H1 (cell line): ENCODE measurements at regions not wholly inside any gene's neighbourhood (a gene's known extent, or its start where the extent isn't known, plus 50 kb on each side); places are given as distances from the start of the nearest gene placed in this dataset.
"Not testable (repeated sequence)": the region's sequence is repeated elsewhere in the genome, so short reads cannot be mapped to it uniquely, and the experiment has no call there.

ENCODE experiments used
- CTCF ChIA-PET: fragments of 300-600 bp; sonication (Branson Sonifier 250); formaldehyde crosslinking; loops from one replicate; lab custom pipeline; 2021; ENCODE audit not compliant: partially characterized antibody; lab: Charles Lee
- POLR2A ChIA-PET: fragments of 300-600 bp; sonication (Branson Sonifier 250); formaldehyde crosslinking; loops from one replicate; lab custom pipeline; 2021; ENCODE audit warnings: inconsistent platforms; ENCODE audit not compliant: partially characterized antibody; lab: Charles Lee
- DNase-seq, 2 experiments: peaks; one replicate each; pipeline versions ENCODE4 v3.0.0 to v3.0.0-alpha.2; 2010 to 2022; ENCODE audit warnings: low spot score in 2 of 2, low read depth in 1 of 2, mixed read lengths in 1 of 2
- FAIRE-seq: peaks from 2 replicates; lab custom pipeline; 2011; peaks lifted over from hg19 to GRCh38; lab: Jason Lieb, UNC
- H2AFZ ChIP-seq: 2 replicates; pipeline ENCODE4 v1.8.1; 2012; ENCODE audit warnings: low read length, inconsistent platforms
- H2AK5ac ChIP-seq: 2 replicates; pipeline ENCODE4 v1.6.1; 2013; ENCODE audit warnings: low read depth, low read length
- H2BK120ac ChIP-seq: replicated peaks from 2 replicates; pipeline ENCODE3; 2013; ENCODE audit warnings: low read depth, low read length, inconsistent platforms
- H2BK12ac ChIP-seq: 2 replicates; pipeline ENCODE4 v1.6.1; 2013; ENCODE audit warnings: low read depth, low read length
- H2BK15ac ChIP-seq: 2 replicates; pipeline ENCODE4 v1.6.1; 2013; ENCODE audit warnings: low read length
- H2BK20ac ChIP-seq: 2 replicates; pipeline ENCODE4 v1.6.1; 2013; ENCODE audit warnings: low read length
- H2BK5ac ChIP-seq: 2 replicates; pipeline ENCODE4 v1.6.1; 2013; ENCODE audit warnings: low read depth, low read length
- H3K14ac ChIP-seq: 2 replicates; pipeline ENCODE4 v1.6.1; 2013; ENCODE audit warnings: inconsistent platforms; ENCODE audit not compliant: insufficient read length
- H3K18ac ChIP-seq: 2 replicates; pipeline ENCODE4 v1.6.1; 2013; ENCODE audit warnings: low read length; ENCODE audit errors: extremely low read depth
- H3K23ac ChIP-seq: 2 replicates; pipeline ENCODE4 v1.6.1; 2013; ENCODE audit warnings: inconsistent platforms; ENCODE audit not compliant: insufficient read length
- H3K23me2 ChIP-seq: 2 replicates; pipeline ENCODE4 v1.6.1; 2013; ENCODE audit warnings: low read depth, low read length
- H3K27ac ChIP-seq: 2 replicates; pipeline ENCODE4 v1.6.1; 2011; ENCODE audit warnings: low read depth, low read length, inconsistent platforms
- H3K27me3 ChIP-seq, 4 experiments: replicated peaks in 1 of 4; 1 replicate in 1 of 4; 2 replicates in 3 of 4; pipeline versions ENCODE4 v1.6.1 to v1.8.1; 2011 to 2013; ENCODE audit warnings: low read length in 3 of 4, mild to moderate bottlenecking in 3 of 4, inconsistent platforms in 2 of 4, mixed read lengths in 2 of 4, moderate library complexity in 1 of 4; ENCODE audit not compliant: control insufficient read depth in 3 of 4, insufficient read depth in 3 of 4; ENCODE audit errors: extremely low read depth in 1 of 4
- H3K36me3 ChIP-seq, 4 experiments: 2 replicates each; pipeline versions ENCODE4 v1.6.1 to v1.8.1; 2011 to 2013; ENCODE audit warnings: mild to moderate bottlenecking in 4 of 4, low read length in 3 of 4, moderate library complexity in 2 of 4, control low read depth in 1 of 4, inconsistent platforms in 1 of 4; ENCODE audit not compliant: insufficient read depth in 4 of 4, control insufficient read depth in 2 of 4
- H3K4ac ChIP-seq: replicated peaks from 2 replicates; pipeline ENCODE3; 2013; ENCODE audit warnings: low read length, low read depth, mixed read lengths, inconsistent platforms; ENCODE audit not compliant: insufficient read length
- H3K4me1 ChIP-seq, 4 experiments: replicated peaks in 1 of 4; 1 replicate in 1 of 4; 2 replicates in 3 of 4; pipeline versions ENCODE4 v1.6.1 to v1.8.1; 2011 to 2013; ENCODE audit warnings: low read length in 3 of 4, inconsistent platforms in 2 of 4, mixed read lengths in 1 of 4; ENCODE audit not compliant: insufficient read depth in 4 of 4, control insufficient read depth in 3 of 4
- H3K4me2 ChIP-seq, 2 experiments: 2 replicates each; pipeline versions ENCODE4 v1.6.1 to v1.8.1; 2011 to 2013; ENCODE audit warnings: low read depth in 2 of 2, low read length in 2 of 2, control low read depth in 1 of 2, inconsistent platforms in 1 of 2, mild to moderate bottlenecking in 1 of 2; ENCODE audit not compliant: insufficient read depth in 1 of 2
- H3K4me3 ChIP-seq, 4 experiments: fragments of 200-600, 300-600 bp in 1 of 4; sonication (generic), shearing (Covaris generic), sonication (Bioruptor Twin) in 1 of 4; 2 replicates each; pipeline versions ENCODE4 v1.5.1 to v1.8.1; 2011 to 2016; ENCODE audit warnings: low read length in 4 of 4, low read depth in 3 of 4, control low read depth in 2 of 4, inconsistent platforms in 2 of 4, mild to moderate bottlenecking in 2 of 4, mixed read lengths in 1 of 4, moderate library complexity in 1 of 4; ENCODE audit not compliant: insufficient read depth in 2 of 4; ENCODE audit errors: extremely low read depth in 1 of 4
- H3K56ac ChIP-seq: replicated peaks from 2 replicates; pipeline ENCODE3; 2013; ENCODE audit warnings: low read depth, mild to moderate bottlenecking, mixed read lengths, low read length, inconsistent platforms; ENCODE audit not compliant: insufficient read length
- H3K79me1 ChIP-seq: 2 replicates; pipeline ENCODE4 v1.6.1; 2013; ENCODE audit warnings: low read depth, low read length, control low read depth
- H3K79me2 ChIP-seq, 2 experiments: 2 replicates each; pipeline versions ENCODE4 v1.6.1 to v1.8.1; 2012 to 2013; ENCODE audit warnings: low read length in 2 of 2, mild to moderate bottlenecking in 2 of 2, inconsistent platforms in 1 of 2; ENCODE audit not compliant: insufficient read depth in 2 of 2, control insufficient read depth in 1 of 2
- H3K9ac ChIP-seq, 4 experiments: replicated peaks in 1 of 4; 1 replicate in 1 of 4; 2 replicates in 3 of 4; pipeline versions ENCODE4 v1.6.1 to v1.8.1; 2011 to 2013; ENCODE audit warnings: low read depth in 3 of 4, low read length in 3 of 4, control low read depth in 2 of 4, mild to moderate bottlenecking in 2 of 4, moderate library complexity in 2 of 4, inconsistent platforms in 1 of 4; ENCODE audit errors: extremely low read depth in 1 of 4
- H3K9me3 ChIP-seq, 2 experiments: 2 replicates each; pipeline versions ENCODE4 v1.6.1 to v1.8.1; 2012 to 2013; ENCODE audit warnings: mild to moderate bottlenecking in 2 of 2, moderate library complexity in 2 of 2, control low read depth in 1 of 2, inconsistent platforms in 1 of 2, low read depth in 1 of 2, low read length in 1 of 2, mixed read lengths in 1 of 2; ENCODE audit not compliant: insufficient read depth in 2 of 2
- H4K20me1 ChIP-seq, 2 experiments: replicated peaks in 1 of 2; 2 replicates each; pipeline versions ENCODE3 to v1.8.1; 2011 to 2013; ENCODE audit warnings: inconsistent platforms in 2 of 2, low read length in 2 of 2, mild to moderate bottlenecking in 1 of 2; ENCODE audit not compliant: insufficient read depth in 2 of 2, control insufficient read depth in 1 of 2
- H4K5ac ChIP-seq: 2 replicates; pipeline ENCODE4 v1.6.1; 2013; ENCODE audit warnings: low read length, low read depth, mixed read lengths, inconsistent platforms; ENCODE audit not compliant: insufficient read length
- H4K8ac ChIP-seq: 2 replicates; pipeline ENCODE4 v1.8.0; 2013; ENCODE audit warnings: mild to moderate bottlenecking, moderate library complexity, low read length, inconsistent platforms; ENCODE audit not compliant: insufficient read depth; ENCODE audit errors: extremely low read depth
- H4K91ac ChIP-seq: replicated peaks from 2 replicates; pipeline ENCODE3; 2013; ENCODE audit warnings: low read length, mixed read lengths, inconsistent platforms; ENCODE audit not compliant: insufficient read length
- WGBS, 2 experiments: shearing (Covaris generic) in 1 of 2; methylation state at CpG; one replicate each; pipeline versions ENCODE4 v1.1.6 to v1.1.7; 2013 to 2015; ENCODE audit warnings: low lambda C conversion rate in 2 of 2, mixed read lengths in 2 of 2, inconsistent platforms in 1 of 2, low coverage in 1 of 2, missing lambda C conversion rate in 1 of 2; ENCODE audit not compliant: insufficient replicate concordance in 2 of 2, insufficient coverage in 1 of 2, insufficient read length in 1 of 2; ENCODE audit errors: extremely low coverage in 1 of 2, missing lambda C conversion rate in 1 of 2; 5-methylcytosine and 5-hydroxymethylcytosine counted together

GRCh38 chr9:65454666-65455065 is 169.7 kb upstream of the FOXD4L5 start:
- CTCF ChIA-PET, H3K14ac ChIP-seq, H3K4ac ChIP-seq, H3K36me3 ChIP-seq, H3K4me3 ChIP-seq, DNase-seq, H3K9ac ChIP-seq, H3K4me2 ChIP-seq, H3K27me3 ChIP-seq, H2AK5ac ChIP-seq, FAIRE-seq, H3K18ac ChIP-seq, H3K56ac ChIP-seq, H3K4me1 ChIP-seq, H3K27ac ChIP-seq, H4K20me1 ChIP-seq, POLR2A ChIA-PET, H3K79me2 ChIP-seq, H3K79me1 ChIP-seq, H4K8ac ChIP-seq, H2BK5ac ChIP-seq, H3K23me2 ChIP-seq, H2BK15ac ChIP-seq, H4K91ac ChIP-seq, H3K23ac ChIP-seq, H2AFZ ChIP-seq, H4K5ac ChIP-seq, H2BK20ac ChIP-seq, H2BK12ac ChIP-seq, H2BK120ac ChIP-seq: not testable (repeated sequence)
- WGBS, 2 experiments = 70% methylated on average over 2 of the region's 13 CpGs; no CpG with 5 or more reads in 1 of the 2 experiments
- peaks cover 0 to 56% of the 10 kb centered on the region in 2 experiments; a peak in 2 of 4 replicates for H3K9me3 ChIP-seq

DNA sequence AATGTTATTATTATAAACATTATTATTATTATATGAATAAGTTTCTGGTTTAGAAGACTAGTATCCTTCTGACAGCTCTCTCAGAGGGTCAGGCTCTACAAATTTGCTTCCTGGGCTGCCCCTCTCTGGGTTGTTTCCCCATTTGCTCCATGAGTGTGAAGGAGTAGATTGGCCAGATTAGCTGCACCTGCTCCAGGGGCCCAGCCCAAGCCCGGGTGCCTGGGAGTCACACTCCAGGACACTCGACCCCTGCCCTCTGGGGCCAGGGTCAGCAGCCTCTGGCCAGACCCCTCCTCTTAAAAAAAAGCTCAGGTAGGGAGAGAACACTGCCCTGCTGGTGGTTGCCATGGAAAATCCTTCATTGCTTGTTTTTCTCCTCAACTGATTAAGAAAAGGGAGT is 169.0 kb upstream of the FOXD4L5 start:
- H3K23ac ChIP-seq, H3K4me1 ChIP-seq, H3K23me2 ChIP-seq, H3K4me2 ChIP-seq, H2AFZ ChIP-seq, H2BK20ac ChIP-seq, H3K18ac ChIP-seq, CTCF ChIA-PET, H3K4ac ChIP-seq, H4K20me1 ChIP-seq, H4K8ac ChIP-seq, H4K91ac ChIP-seq, H2BK15ac ChIP-seq, H3K27ac ChIP-seq, H3K79me2 ChIP-seq, H3K4me3 ChIP-seq, H2BK5ac ChIP-seq, H2BK120ac ChIP-seq, H3K14ac ChIP-seq, H3K27me3 ChIP-seq, H2BK12ac ChIP-seq, H3K9ac ChIP-seq, DNase-seq, H3K79me1 ChIP-seq, H3K36me3 ChIP-seq, H4K5ac ChIP-seq, FAIRE-seq, H3K56ac ChIP-seq, POLR2A ChIA-PET, H2AK5ac ChIP-seq: not testable (repeated sequence)
- no CpG with 5 or more reads among the region's 2 CpGs for WGBS, 2 experiments
- peaks cover 0 to 53% of the 10 kb centered on the region in 2 experiments; a peak in 2 of 4 replicates for H3K9me3 ChIP-seq
